ENCODE measurements at regions not wholly inside any gene's neighbourhood (a gene's known extent, or its start where the extent isn't known, plus 50 kb on each side); places are given as distances from the start of the nearest gene placed in this dataset.
A peak's percentile ranks its signal among the peaks of the same experiment; 100 is the strongest.

GRCh38 chr2:128432423-128432822 is 113.8 kb upstream of the HS6ST1 start:
- Histone ChIP-seq H3K36me3 (ENCODE audit: control insufficient read depth in 2 of 3, insufficient read depth in 3 of 3, low read length in 3 of 3) (no peaks in the 10 kb centered on the region), H3K4me1 (ENCODE audit: control insufficient read depth in 2 of 2, insufficient read depth in 2 of 2, low read length in 2 of 2) (no peaks in the 10 kb centered on the region), H3K27me3 (ENCODE audit: control insufficient read depth in 2 of 2, insufficient read depth in 2 of 2, low read length in 2 of 2) (no peaks in the 10 kb centered on the region), H3K9me3 (ENCODE audit: control insufficient read depth in 2 of 3, low read length in 3 of 3) (no peaks in the 10 kb centered on the region), H3K4me3 (ENCODE audit: low read length) (no peak overlapping the region), H3K27ac (ENCODE audit: low read depth, low read length) (no peak overlapping the region)
- Mint-ChIP-seq H3K9me3 (peaks cover 0 to 25% (median 8%) of the 10 kb centered on the region in 11 donors), H3K4me3 (no peak overlapping the region), H3K4me1 (peaks cover 0 to 2% (median 0%) of the 10 kb centered on the region in 7 donors), H3K36me3 (no peaks in the 10 kb centered on the region), H3K27ac (no peak overlapping the region), H3K27me3 (peaks cover 16 to 32% (median 19%) of the 10 kb centered on the region in 5 donors)
- ChIA-PET CTCF (no interaction called here), POLR2A (no interaction called here)
- DNase-seq (no peak), ATAC-seq (no peak)
- intact Hi-C loops (cut with micrococcal nuclease) = no loop called here

- H3K36me3 ChIP-seq (ENCODE audit: control insufficient read depth in 2 of 3, insufficient read depth in 3 of 3, low read length in 3 of 3) = no peaks in the 10 kb centered on the region
- H3K9me3 Mint-ChIP-seq = peaks cover 0 to 24% (median 6%) of the 10 kb centered on the region in 11 donors
- H3K4me1 ChIP-seq (ENCODE audit: control insufficient read depth in 2 of 2, insufficient read depth in 2 of 2, low read length in 2 of 2) = no peaks in the 10 kb centered on the region
- intact Hi-C loops (cut with micrococcal nuclease) = no loop called here
- ATAC-seq = no peak
- no peak overlapping the region for H3K27ac Mint-ChIP-seq
- peaks cover 0 to 3% (median 0%) of the 10 kb centered on the region in 7 donors for H3K4me1 Mint-ChIP-seq
- H3K4me3 Mint-ChIP-seq = no peak overlapping the region
- no peak overlapping the region for H3K4me3 ChIP-seq (ENCODE audit: low read length)
- no peaks in the 10 kb centered on the region for H3K27me3 ChIP-seq (ENCODE audit: control insufficient read depth in 2 of 2, insufficient read depth in 2 of 2, low read length in 2 of 2)
- DNase-seq = no peak
- ChIA-PET POLR2A (no interaction called here), CTCF (no interaction called here)
- no peaks in the 10 kb centered on the region for H3K9me3 ChIP-seq (ENCODE audit: control insufficient read depth in 2 of 3, low read length in 3 of 3)
- H3K27ac ChIP-seq (ENCODE audit: low read depth, low read length) = no peak overlapping the region
- H3K27me3 Mint-ChIP-seq = peaks cover 12 to 40% (median 17%) of the 10 kb centered on the region in 5 donors
- H3K36me3 Mint-ChIP-seq = no peaks in the 10 kb centered on the region
Observed at GRCh38 chr2:128433911-128434550, 115.4 kb upstream of the HS6ST1 start.

DNA sequence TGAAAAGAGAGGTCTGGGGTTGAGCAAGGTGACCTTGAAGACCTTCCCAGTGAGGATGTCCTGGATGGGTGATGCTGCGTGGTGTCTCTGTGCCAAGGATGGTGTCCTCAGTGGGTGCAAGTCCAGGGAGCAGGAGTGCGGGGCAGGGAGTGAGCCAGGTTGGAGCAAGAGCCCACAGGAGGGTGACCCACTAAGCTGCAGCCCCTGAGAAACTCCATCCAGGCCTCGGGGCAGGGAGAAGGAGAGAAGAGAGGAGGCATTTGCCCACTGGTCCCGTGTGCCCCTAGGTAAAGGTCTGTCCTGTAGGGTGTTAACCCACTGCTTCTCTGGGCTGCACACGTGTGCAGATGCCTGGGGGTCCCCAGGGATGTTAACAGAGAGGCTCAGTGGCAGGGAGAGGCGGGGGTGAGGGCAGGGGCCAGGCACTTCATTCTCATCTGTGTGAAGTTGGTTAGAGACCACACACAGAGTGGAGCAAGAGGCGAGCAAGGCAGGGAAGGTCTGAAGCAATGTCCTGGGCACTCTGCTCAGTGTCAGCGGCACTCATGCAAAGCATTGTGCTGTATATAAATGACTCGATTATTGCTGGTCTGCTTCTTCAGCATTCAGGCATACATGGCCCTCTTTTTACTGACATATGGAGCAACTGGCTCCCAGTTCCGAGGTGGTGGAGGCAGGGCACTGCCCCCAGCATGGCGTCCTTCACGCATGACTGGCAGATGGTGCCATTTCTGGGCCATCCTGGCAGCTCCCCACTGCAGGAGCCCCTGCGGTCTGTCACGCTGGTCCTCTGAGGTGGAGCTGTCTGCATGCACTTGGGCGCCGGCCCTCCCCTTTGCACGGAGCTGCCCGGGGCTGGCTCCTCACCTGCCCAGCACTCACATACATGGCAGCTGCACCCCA is 117.2 kb upstream of the HS6ST1 start:
- H3K4me3 ChIP-seq (ENCODE audit: low read length) = no peak overlapping the region
- intact Hi-C loops (cut with micrococcal nuclease) = no loop called here
- H3K36me3 Mint-ChIP-seq = no peaks in the 10 kb centered on the region
- H3K36me3 ChIP-seq (ENCODE audit: control insufficient read depth in 2 of 3, insufficient read depth in 3 of 3, low read length in 3 of 3) = no peaks in the 10 kb centered on the region
- peaks cover 0 to 45% (median 16%) of the 10 kb centered on the region in 5 donors for H3K27me3 Mint-ChIP-seq
- no peaks in the 10 kb centered on the region for H3K27me3 ChIP-seq (ENCODE audit: control insufficient read depth in 2 of 2, insufficient read depth in 2 of 2, low read length in 2 of 2)
- ChIA-PET CTCF (interaction anchor here (0.6 kb wide), 1 partner anchor 64 kb away, joined by 4 read pairs; no protein-coding TSS in a partner anchor), POLR2A (no interaction called here)
- no peak overlapping the region for H3K27ac ChIP-seq (ENCODE audit: low read depth, low read length)
- no peak overlapping the region for H3K27ac Mint-ChIP-seq
- ATAC-seq (no peak), DNase-seq (no peak)
- H3K9me3 ChIP-seq (ENCODE audit: control insufficient read depth in 2 of 3, low read length in 3 of 3) = no peaks in the 10 kb centered on the region
- no peak overlapping the region for H3K4me3 Mint-ChIP-seq
- peaks cover 0 to 9% (median 0%) of the 10 kb centered on the region in 11 donors for H3K9me3 Mint-ChIP-seq
- H3K4me1 ChIP-seq (ENCODE audit: control insufficient read depth in 2 of 2, insufficient read depth in 2 of 2, low read length in 2 of 2) = no peaks in the 10 kb centered on the region
- H3K4me1 Mint-ChIP-seq = peaks cover 0 to 3% (median 0%) of the 10 kb centered on the region in 7 donors

DNA sequence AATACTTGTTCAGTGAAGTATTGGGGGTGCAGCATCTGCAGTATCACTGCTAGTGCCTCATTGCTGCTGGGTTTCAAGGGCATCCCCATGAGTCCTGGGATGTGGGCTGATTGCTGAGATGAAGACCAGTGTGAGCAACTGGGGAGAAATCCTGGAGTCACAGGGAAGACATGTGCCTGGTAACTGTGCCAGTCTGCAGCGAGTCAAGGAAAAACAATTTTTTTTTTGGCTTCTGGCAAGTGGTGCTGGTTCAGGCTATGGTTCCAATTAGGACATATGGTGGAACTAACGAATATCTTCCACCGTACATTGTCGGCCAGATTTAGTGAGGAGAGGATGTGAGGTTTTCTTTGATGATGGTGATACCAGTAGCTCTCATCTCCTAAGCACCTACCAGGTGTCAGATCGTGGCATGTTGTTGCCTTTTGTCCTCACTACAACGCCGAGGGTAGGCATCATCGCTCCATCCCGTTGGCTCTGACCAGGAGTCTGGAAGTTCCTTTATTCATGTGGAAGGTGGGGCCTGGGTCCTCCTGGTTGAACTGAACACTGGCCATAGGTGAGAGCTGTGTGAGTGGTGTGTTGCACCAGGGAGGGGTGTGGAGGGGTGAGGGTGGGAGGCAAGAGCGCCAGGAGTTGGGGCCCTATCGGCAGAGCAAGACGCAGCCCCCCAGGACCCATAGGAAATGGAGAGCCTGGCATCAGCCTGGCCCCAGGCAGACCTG is 118.0 kb upstream of the HS6ST1 start:
- H3K4me3 Mint-ChIP-seq = no peak overlapping the region
- ATAC-seq (no peak), DNase-seq (no peak)
- CTCF ChIA-PET = interaction anchor here (0.6 kb wide), 1 partner anchor 64 kb away, joined by 4 read pairs; no protein-coding TSS in a partner anchor
- peaks cover 0 to 3% (median 0%) of the 10 kb centered on the region in 7 donors for H3K4me1 Mint-ChIP-seq
- peaks cover 0 to 9% (median 0%) of the 10 kb centered on the region in 11 donors for H3K9me3 Mint-ChIP-seq
- no peaks in the 10 kb centered on the region for H3K4me1 ChIP-seq (ENCODE audit: control insufficient read depth in 2 of 2, insufficient read depth in 2 of 2, low read length in 2 of 2)
- peaks cover 0 to 45% (median 16%) of the 10 kb centered on the region in 5 donors for H3K27me3 Mint-ChIP-seq
- no peak overlapping the region for H3K4me3 ChIP-seq (ENCODE audit: low read length)
- H3K36me3 ChIP-seq (ENCODE audit: control insufficient read depth in 2 of 3, insufficient read depth in 3 of 3, low read length in 3 of 3) = no peaks in the 10 kb centered on the region
- no peaks in the 10 kb centered on the region for H3K9me3 ChIP-seq (ENCODE audit: control insufficient read depth in 2 of 3, low read length in 3 of 3)
- H3K27ac ChIP-seq (ENCODE audit: low read depth, low read length) = no peak overlapping the region
- POLR2A ChIA-PET = no interaction called here
- no peaks in the 10 kb centered on the region for H3K27me3 ChIP-seq (ENCODE audit: control insufficient read depth in 2 of 2, insufficient read depth in 2 of 2, low read length in 2 of 2)
- H3K36me3 Mint-ChIP-seq = no peaks in the 10 kb centered on the region
- H3K27ac Mint-ChIP-seq = no peak overlapping the region
- intact Hi-C loops (cut with micrococcal nuclease) = no loop called here

- Mint-ChIP-seq H3K27ac (no peak overlapping the region), H3K4me3 (no peak overlapping the region), H3K9me3 (peaks cover 0 to 5% (median 0%) of the 10 kb centered on the region in 11 donors), H3K4me1 (peaks cover 0 to 5% (median 0%) of the 10 kb centered on the region in 7 donors), H3K27me3 (peaks cover 0 to 45% (median 14%) of the 10 kb centered on the region in 5 donors), H3K36me3 (no peaks in the 10 kb centered on the region)
- Histone ChIP-seq H3K27ac (ENCODE audit: low read depth, low read length) (no peak overlapping the region), H3K27me3 (ENCODE audit: control insufficient read depth in 2 of 2, insufficient read depth in 2 of 2, low read length in 2 of 2) (no peaks in the 10 kb centered on the region), H3K9me3 (ENCODE audit: control insufficient read depth in 2 of 3, low read length in 3 of 3) (no peaks in the 10 kb centered on the region), H3K4me1 (ENCODE audit: control insufficient read depth in 2 of 2, insufficient read depth in 2 of 2, low read length in 2 of 2) (no peaks in the 10 kb centered on the region), H3K4me3 (ENCODE audit: low read length) (no peak overlapping the region), H3K36me3 (ENCODE audit: control insufficient read depth in 2 of 3, insufficient read depth in 3 of 3, low read length in 3 of 3) (no peaks in the 10 kb centered on the region)
- intact Hi-C loops (cut with micrococcal nuclease) = no loop called here
- CTCF ChIA-PET = no interaction called here
- POLR2A ChIA-PET = no interaction called here
- no peak for ATAC-seq
- peak in 1 of 9 donors; percentile 13 for DNase-seq
Observed at GRCh38 chr2:128437204-128437565, 118.5 kb upstream of the HS6ST1 start.

DNA sequence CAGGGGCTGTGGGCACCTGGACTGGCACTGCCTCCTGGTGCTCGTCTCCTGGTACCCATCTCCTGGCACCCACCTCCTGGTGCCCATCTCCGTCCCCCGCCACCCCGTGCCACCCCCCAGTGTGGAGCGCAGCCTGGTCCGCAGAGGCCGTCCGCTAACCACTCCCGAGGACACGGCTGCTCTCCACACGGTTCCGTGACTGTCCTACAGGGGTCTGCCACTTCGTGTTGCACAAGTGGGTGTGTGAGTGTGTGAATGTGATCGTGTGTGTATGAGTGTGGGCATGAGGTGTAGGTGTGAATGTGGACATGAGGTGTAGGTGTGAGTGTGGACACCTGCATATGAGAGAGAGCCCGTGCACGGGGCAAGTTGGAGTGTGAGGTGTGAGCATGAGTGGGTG is 119.4 kb upstream of the HS6ST1 start:
- H3K4me1 Mint-ChIP-seq = peaks cover 0 to 5% (median 0%) of the 10 kb centered on the region in 7 donors
- peaks cover 0 to 3% (median 0%) of the 10 kb centered on the region in 11 donors for H3K9me3 Mint-ChIP-seq
- peaks cover 0 to 45% (median 10%) of the 10 kb centered on the region in 5 donors for H3K27me3 Mint-ChIP-seq
- ChIA-PET CTCF (no interaction called here), POLR2A (no interaction called here)
- no peaks in the 10 kb centered on the region for H3K36me3 Mint-ChIP-seq
- no peaks in the 10 kb centered on the region for H3K4me1 ChIP-seq (ENCODE audit: control insufficient read depth in 2 of 2, insufficient read depth in 2 of 2, low read length in 2 of 2)
- no peak overlapping the region for H3K27ac ChIP-seq (ENCODE audit: low read depth, low read length)
- H3K27me3 ChIP-seq (ENCODE audit: control insufficient read depth in 2 of 2, insufficient read depth in 2 of 2, low read length in 2 of 2) = no peaks in the 10 kb centered on the region
- H3K27ac Mint-ChIP-seq = no peak overlapping the region
- H3K36me3 ChIP-seq (ENCODE audit: control insufficient read depth in 2 of 3, insufficient read depth in 3 of 3, low read length in 3 of 3) = no peaks in the 10 kb centered on the region
- ATAC-seq (peak; percentile 10), DNase-seq (peak in 1 of 9 donors; percentile 13)
- H3K9me3 ChIP-seq (ENCODE audit: control insufficient read depth in 2 of 3, low read length in 3 of 3) = no peaks in the 10 kb centered on the region
- no peak overlapping the region for H3K4me3 Mint-ChIP-seq
- intact Hi-C loops (cut with micrococcal nuclease) = no loop called here
- no peak overlapping the region for H3K4me3 ChIP-seq (ENCODE audit: low read length)

Data from naive thymus-derived CD4-positive, alpha-beta T cell (primary cell).